ENCODE measurements at regions not wholly inside any gene's neighbourhood (a gene's known extent, or its start where the extent isn't known, plus 50 kb on each side); places are given as distances from the start of the nearest gene placed in this dataset.

GRCh38 chr1:239672256-239672655, 285.9 kb downstream of the CHRM3 start:
- no peak for TF ChIP-seq CTCF (IDR thresholded peaks at IDR 0.05)
- TF ChIP-seq POLR2A (IDR thresholded peaks at IDR 0.05), result no peak

All from vagina (tissue), 2 donors.